Thyroid gland (tissue), 4 donors: ENCODE measurements at regions not wholly inside any gene's neighbourhood (a gene's known extent, or its start where the extent isn't known, plus 50 kb on each side); places are given as distances from the start of the nearest gene placed in this dataset.

Source experiments
- POLR2A ChIP-seq, 2 donors: fragments of 450-650 bp; IDR thresholded peaks; one replicate each; pipeline ENCODE4 v1.6.1; 2017; ENCODE audit warnings: antibody characterized with exemption in 2 of 2, mild to moderate bottlenecking in 2 of 2, moderate library complexity in 1 of 2
- TF ChIP-seq, protein P1 (sequence below), 6 experiments: fragments of 200-600 bp in 3 of 6; fragments of 450-650 bp in 3 of 6; sonication (generic) in 3 of 6; IDR thresholded peaks; one replicate each; pipeline ENCODE4 v1.5.1; 2016 to 2019; ENCODE audit warnings: antibody characterized with exemption in 6 of 6, mild to moderate bottlenecking in 2 of 6, inconsistent platforms in 1 of 6, moderate library complexity in 1 of 6

DNA sequence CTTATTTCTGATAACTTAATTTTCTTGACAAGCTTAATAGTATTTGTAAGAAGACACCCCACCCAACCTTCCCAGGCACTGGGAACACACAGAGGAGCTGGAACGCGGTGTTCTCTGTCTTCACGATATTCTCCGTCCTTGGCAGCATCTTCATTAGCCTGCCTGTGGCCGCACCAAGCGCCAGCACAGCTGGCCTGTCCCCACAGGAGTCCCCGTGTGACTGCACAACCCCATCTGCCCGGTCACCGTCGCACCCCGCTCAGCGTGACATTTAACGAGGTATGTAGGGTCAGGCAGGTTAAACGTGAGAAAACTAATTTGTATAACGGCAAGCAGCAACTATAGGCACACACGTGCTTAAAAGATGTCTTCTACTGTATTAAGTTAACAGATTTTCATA is 293.3 kb downstream of the BRD1 start:
- TF ChIP-seq POLR2A (IDR thresholded peaks at IDR 0.05) = no peak
- TF ChIP-seq, protein P1, sequence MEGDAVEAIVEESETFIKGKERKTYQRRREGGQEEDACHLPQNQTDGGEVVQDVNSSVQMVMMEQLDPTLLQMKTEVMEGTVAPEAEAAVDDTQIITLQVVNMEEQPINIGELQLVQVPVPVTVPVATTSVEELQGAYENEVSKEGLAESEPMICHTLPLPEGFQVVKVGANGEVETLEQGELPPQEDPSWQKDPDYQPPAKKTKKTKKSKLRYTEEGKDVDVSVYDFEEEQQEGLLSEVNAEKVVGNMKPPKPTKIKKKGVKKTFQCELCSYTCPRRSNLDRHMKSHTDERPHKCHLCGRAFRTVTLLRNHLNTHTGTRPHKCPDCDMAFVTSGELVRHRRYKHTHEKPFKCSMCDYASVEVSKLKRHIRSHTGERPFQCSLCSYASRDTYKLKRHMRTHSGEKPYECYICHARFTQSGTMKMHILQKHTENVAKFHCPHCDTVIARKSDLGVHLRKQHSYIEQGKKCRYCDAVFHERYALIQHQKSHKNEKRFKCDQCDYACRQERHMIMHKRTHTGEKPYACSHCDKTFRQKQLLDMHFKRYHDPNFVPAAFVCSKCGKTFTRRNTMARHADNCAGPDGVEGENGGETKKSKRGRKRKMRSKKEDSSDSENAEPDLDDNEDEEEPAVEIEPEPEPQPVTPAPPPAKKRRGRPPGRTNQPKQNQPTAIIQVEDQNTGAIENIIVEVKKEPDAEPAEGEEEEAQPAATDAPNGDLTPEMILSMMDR (IDR thresholded peaks at IDR 0.05) = no peak
